Fibroblast of skin of left quadriceps (primary cell): ENCODE measurements at regions not wholly inside any gene's neighbourhood (a gene's known extent, or its start where the extent isn't known, plus 50 kb on each side); places are given as distances from the start of the nearest gene placed in this dataset.
"Not testable (repeated sequence)": the region's sequence is repeated elsewhere in the genome, so short reads cannot be mapped to it uniquely, and the experiment has no call there.

Experiments
- DNase-seq, 2 experiments: peaks; one replicate each; pipeline ENCODE4 v3.0.0-alpha.2; 2013; ENCODE audit warnings: low read depth in 2 of 2

GRCh38 chr12:13562915-13563742 is 366.6 kb downstream of the EMP1 start:
- DNase-seq, result no peak

DNA sequence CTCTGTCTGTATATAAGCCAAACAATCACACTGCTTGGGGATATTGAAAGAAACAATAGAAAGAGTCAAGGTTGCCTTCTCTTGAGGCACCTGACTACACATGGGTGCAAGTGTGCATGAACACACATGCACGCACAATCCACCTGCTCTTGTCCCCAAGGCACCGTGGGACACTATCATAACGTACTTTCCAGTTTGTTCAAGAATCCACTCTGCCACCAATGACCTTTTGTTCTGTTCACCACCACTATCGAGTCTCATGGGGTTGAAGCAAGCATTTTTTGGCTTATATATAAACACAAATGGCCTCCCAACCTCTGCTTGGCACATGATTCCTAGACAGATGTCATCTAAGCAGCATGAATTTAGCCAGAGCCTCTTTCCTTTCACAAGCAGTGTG is 365.4 kb downstream of the EMP1 start:
- no peak for DNase-seq

DNA sequence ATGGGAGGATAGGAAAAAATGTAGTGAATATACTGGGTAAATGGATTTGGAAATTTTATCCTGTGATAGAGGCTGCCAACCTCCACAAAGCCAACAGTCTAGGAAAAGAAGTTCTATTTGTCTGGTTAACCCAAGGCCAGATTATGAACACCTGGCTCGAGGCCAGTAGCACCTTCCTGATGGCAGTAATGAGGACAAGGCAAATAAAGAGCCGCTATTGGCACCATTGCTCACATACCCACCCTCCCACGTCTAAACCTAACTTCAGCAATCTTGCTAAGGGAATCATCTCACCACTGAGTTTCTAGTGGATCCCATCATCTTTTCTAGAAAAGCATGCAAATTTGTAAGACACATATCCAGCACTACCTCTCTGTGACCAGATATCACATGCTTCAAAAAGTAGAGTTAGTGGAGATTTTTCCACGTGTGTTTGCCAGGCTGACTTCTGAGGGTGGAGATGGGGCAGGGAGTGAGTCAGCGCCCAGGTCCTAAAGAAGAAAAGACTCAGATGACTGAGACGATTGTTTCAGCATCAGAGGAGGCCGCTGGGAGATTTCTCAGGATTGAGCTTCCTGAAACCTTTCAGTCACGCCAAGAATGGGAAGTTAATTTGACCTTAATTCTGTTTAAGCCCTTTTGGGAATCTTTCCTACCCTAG is 362.9 kb downstream of the EMP1 start:
- DNase-seq, result no peak

- no peak for DNase-seq
Measured at GRCh38 chr12:13552830-13553229, 356.3 kb downstream of the EMP1 start.

DNA sequence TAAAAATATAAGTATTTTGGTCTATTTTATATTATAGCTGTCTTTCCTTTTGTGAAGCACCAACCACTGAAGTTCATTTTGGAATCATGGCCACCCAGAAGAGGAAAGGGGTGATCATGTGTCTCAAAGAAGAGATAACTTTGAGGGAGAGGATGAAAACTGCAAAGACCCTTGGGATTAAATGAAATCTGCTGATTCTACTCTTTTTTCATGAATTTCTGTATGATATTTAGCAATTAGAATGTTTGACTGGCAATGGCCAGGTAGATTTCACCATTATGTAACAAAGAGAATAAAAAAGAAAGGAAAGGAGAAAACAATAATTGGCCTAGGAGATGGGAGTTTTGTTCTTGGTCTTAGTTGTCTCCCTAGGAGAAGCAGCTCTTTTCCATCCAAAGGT is 350.8 kb downstream of the EMP1 start:
- DNase-seq, result no peak

DNA sequence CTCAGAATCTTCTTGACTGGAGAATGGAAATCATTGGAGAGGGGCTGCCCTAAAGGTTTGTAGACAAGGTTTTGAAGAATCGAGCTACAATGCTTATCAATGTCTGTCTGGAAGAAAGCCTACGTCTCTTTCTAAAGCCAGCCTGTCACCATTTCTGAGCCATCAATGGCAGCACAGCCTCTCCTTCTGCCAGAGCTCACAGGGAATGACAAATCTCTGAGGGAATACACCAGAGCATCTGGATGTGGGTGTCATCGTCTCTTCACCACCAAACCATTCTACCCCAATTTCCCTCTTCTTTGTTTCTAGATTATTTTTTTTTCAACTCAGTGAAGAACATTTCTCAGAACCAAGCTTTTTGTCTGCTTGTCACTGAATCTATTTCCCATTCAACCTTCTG is 349.7 kb downstream of the EMP1 start:
- DNase-seq, result no peak

DNA sequence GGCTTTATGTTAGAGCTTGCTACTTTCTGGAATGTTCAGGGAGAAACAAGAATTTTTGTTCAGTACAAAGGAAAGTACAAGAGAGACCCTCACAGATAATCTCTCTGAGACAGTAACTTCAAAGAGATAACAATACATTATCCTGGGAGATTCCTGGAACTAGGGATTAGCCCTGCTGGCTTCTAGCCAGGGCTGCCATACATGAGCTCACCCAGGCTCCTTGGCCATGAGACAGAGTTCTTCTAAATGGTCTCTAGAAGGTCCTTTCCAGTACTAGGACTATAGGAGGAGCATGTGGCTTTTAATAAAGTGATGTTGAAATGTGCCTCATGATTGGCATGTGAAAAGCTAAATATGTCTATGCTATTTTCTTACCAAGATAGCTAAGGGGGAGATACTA is 342.5 kb downstream of the EMP1 start:
- no peak for DNase-seq

DNA sequence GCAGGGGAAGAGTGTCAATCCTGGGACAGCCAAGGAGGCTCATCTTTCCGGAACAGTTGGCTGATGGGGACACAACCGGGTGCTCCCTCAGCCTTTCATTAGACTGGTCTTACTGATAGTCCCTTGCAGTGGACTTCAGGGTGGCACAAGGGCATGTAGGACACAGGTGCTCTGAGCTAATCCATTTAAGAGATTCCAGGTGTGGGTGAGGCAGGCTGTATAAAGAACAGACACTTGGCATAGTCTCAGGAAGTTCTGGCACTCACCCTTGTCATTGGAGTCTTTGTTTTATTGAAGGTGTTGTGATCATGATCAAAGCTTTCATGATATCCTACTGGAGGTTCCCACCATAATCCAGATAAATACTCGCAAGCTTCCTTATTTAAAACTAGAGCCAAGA is 341.6 kb downstream of the EMP1 start:
- no peak for DNase-seq

DNA sequence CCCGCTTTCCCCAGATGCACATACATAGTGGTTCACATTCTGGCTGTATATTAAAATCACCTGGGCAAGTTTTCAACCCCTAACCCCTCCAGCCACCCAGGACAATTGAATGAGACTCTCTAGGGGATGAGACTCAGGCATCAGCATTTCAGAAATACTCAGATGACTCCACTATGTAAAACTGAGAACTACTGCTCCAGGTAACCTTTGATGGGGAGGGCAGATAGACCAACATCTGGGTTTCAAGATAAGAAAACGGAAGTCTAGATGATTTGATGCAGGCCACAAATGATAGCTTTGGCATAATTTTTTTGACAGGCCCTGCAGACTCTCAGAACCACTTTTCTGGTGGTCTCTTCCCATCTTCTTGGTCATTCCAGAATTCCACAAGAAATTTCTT is 341.1 kb downstream of the EMP1 start:
- no peak for DNase-seq

DNA sequence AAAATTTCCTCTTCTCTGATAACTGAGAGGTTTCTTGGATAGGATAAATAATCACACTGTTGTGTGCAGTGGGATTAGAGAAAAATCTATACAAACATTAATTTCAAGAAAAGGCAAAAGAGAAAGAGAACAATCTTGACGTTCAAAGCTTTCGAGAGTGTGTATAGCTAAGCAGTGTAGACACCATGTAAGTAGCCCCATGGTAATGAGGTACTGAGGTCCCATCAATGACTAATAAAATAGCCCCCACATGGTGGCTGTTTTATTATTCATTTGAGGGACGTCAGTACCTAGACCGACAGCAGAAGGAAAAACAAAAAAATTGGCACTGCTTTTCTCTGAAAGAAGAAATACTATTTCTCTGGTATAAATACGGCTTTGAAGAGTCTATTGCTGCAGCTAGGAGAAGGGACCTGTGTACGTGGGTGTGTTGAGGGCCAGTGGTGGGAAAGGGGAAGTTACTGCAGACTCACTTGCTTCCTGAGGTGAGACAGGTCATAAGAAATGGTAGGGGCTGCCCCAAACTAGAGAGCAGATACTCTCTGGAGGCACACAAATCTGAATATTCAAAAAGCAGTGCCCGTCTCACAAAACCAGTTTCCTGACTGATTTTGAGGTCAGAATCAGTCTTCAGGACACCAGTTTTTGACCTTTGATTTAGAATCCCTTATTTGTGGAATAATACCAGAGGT is 339.8 kb downstream of the EMP1 start:
- DNase-seq, result no peak

GRCh38 chr12:13534645-13535398 is 338.3 kb downstream of the EMP1 start:
- peak; percentile 45 to 52 for DNase-seq

DNA sequence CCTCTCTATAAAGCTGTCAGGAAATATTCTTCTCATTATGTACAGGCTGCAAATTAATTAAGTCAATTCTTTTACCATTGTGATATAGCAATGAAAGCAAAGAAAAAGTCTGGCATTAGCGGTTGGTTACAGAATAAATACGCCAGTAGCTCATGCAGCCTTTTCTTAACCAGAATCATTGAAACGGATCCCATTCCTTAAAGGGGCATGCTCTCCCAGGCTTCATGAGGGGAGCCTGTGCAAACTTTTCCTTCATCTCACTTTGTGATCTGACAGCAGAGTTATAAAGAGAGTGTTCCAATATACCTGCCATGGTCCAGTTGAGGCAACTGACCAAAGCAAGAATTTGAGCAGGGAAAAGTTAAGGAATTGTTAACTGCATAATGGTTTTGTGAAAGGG is 337.7 kb downstream of the EMP1 start:
- no peak for DNase-seq

DNA sequence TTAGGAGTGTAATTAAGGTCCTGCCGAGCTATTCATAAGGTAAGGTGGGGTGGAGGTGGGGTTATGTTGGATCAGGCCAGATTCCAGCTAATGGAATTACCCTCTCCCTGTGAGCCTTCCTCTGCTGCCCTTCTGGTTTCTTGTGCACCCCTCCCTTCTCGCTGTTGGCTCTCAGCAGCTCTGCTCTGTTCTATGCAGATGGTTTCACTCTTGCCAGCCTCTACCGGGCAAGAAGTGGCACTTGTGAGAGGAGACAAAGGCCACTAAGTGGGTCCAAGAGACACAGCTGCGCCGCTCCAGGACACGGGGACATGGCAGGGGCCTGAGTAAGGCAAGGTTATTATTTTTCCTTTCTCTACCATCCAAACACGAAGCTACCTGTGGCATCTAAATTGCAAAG is 334.4 kb downstream of the EMP1 start:
- no peak for DNase-seq

- peak in 1 of 2 experiments; percentile 7 for DNase-seq
Measured at GRCh38 chr12:13526185-13526921, 329.8 kb downstream of the EMP1 start.

DNA sequence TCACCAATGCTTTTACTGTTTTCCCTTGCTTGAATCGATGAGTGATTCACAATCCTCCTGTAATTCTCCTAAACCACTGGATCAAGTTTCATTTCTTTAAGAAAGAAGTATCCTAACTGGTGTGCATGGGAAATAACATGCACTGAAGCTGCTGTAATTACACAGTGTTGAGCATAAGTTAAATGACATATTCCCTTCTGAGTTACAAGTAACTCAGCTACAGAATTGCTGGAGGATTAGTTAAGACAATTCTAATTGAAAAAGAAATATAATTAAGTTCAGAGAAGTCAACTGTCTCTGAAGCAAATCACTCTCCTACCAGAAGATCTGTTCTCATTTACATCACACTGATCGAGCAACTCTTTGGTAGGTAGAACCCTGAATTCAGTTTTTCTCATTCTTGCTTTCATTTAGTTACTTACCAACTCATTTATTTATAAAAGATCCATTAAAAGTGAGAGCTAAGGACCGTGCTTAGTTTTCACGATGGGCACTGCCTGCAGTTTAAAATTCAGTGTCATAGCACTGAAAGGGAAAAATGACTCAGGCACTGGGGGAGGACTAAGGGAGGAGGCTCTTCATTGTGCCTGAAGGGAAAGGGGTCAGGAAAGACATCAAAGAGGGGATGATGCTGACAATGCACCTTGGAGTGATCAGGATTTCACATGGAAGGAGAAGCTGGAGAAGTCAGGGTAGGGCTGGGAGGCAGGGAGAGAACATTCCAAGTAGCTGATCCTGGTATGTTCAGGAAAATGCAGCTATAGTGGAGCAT is 327.2 kb downstream of the EMP1 start:
- peak in 1 of 2 experiments; percentile 13 for DNase-seq

DNA sequence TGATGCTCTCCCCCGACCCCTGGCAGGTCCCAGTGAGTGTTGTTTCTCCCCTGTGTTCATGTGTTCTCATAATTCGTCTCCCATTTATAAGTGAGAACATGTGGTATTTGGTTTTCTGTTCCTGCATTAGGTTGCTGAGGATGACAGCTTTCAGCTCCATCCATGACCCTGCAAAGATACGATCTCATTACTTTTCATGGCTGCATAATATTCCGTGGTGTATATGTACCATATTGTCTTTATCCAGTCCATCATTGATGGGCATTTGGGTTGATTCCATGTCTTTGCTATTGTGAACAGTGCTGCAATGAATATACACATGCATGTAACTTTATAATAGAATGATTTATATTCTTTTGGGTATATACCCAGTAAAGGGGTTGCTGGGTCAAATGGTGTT is 321.5 kb downstream of the EMP1 start:
- DNase-seq, result not testable (repeated sequence)

DNA sequence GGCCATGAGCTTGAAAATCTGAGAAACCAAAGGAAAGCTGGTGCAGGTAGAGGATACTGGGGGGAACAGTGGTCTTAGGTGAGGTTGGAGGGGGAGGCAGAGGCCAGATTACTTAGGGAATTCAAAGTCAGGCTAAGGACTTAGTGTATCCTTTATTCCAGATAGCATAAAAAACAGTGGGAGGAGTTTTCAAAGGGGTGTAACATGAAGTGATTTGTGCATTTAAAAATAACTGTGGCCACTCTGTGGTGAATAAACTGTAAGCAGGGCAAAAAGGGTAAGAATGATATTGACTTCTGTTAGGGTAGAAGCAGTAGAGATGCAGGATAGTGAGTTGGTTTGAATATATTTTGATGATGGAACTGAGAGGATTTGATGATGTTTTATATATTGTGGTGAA is 313.2 kb downstream of the EMP1 start:
- DNase-seq, result no peak

DNA sequence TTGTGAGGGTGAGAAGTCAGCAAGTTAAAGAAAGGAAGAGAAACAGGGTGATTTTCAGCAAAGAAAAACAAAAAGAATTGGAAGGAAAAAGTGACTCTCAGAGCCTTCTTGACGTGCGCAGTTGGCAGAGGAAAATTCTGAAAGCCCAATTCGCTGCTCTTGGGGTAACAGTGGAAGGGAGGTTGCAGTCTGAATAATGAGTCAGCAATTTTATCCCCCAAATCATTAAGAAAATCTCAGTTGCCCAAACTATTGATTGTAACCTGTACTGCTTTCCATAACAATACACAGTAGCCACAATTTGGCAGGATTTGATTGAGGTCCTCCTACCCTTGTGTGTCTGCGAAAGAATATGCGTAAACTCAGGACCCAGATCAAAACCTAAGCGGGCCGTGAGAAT is 309.1 kb downstream of the EMP1 start:
- DNase-seq, result no peak

DNA sequence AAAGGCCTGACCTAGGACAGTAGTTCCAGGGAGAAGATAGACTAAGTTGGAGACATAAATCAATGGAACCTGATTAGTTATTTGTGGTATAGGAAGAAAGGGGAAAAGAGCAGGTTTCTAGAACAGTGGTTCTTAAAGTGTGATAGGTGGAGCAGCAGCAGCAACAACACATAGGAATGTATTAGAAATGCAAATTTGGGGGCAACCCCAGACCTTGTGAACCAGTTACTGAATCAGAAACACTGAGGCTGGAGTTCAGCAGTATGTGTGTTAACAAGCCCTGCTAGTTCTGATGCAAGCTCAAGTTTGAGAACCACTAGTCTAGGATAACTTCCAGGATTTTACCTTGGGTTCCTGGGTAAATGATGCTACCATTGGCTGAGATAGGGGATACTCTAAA is 308.7 kb downstream of the EMP1 start:
- no peak for DNase-seq

GRCh38 chr12:13504736-13505135 is 308.2 kb downstream of the EMP1 start:
- DNase-seq, result no peak

GRCh38 chr12:13504074-13504473 is 307.5 kb downstream of the EMP1 start:
- peak in 1 of 2 experiments; percentile 11 for DNase-seq
